IPS DF 4.7 (cell line): ENCODE measurements at regions not wholly inside any gene's neighbourhood (a gene's known extent, or its start where the extent isn't known, plus 50 kb on each side); places are given as distances from the start of the nearest gene placed in this dataset.

Experiments used
- DNase-seq: peaks from one replicate; pipeline ENCODE4 v3.0.0-alpha.2; 2013; ENCODE audit warnings: low spot score; ENCODE audit errors: extremely low read depth

- DNase-seq = no peak
Observed at GRCh38 chr2:180159921-180160320, 152.8 kb upstream of the CWC22 start.

- no peak for DNase-seq
Observed at GRCh38 chr2:180158961-180159360, 151.9 kb upstream of the CWC22 start.

GRCh38 chr2:180156651-180157050 is 149.6 kb upstream of the CWC22 start:
- no peak for DNase-seq

GRCh38 chr2:180150606-180151005 is 143.5 kb upstream of the CWC22 start:
- DNase-seq = no peak

GRCh38 chr2:180146541-180146940 is 139.4 kb upstream of the CWC22 start:
- DNase-seq = no peak

- no peak for DNase-seq
Observed at GRCh38 chr2:180146114-180146513, 139.0 kb upstream of the CWC22 start.

- no peak for DNase-seq
Observed at GRCh38 chr2:180145163-180145562, 138.1 kb upstream of the CWC22 start.

- no peak for DNase-seq
Observed at GRCh38 chr2:180144338-180144813, 137.3 kb upstream of the CWC22 start.

- DNase-seq = no peak
Observed at GRCh38 chr2:180143633-180144337, 136.7 kb upstream of the CWC22 start.

- no peak for DNase-seq
Observed at GRCh38 chr2:180141600-180141999, 134.5 kb upstream of the CWC22 start.

GRCh38 chr2:180133736-180134135 is 126.6 kb upstream of the CWC22 start:
- DNase-seq = no peak

GRCh38 chr2:180130403-180130802 is 123.3 kb upstream of the CWC22 start:
- DNase-seq = no peak

- no peak for DNase-seq
Observed at GRCh38 chr2:180128861-180129260, 121.8 kb upstream of the CWC22 start.

- peak; percentile 56 for DNase-seq
Observed at GRCh38 chr2:180125245-180125962, 118.3 kb upstream of the CWC22 start.

- no peak for DNase-seq
Observed at GRCh38 chr2:180124273-180125139, 117.4 kb upstream of the CWC22 start.

- no peak for DNase-seq
Observed at GRCh38 chr2:180122874-180123273, 115.8 kb upstream of the CWC22 start.

GRCh38 chr2:180115675-180116074 is 108.6 kb upstream of the CWC22 start:
- no peak for DNase-seq

- no peak for DNase-seq
Observed at GRCh38 chr2:180115269-180115668, 108.2 kb upstream of the CWC22 start.

GRCh38 chr2:180111901-180112300 is 104.8 kb upstream of the CWC22 start:
- no peak for DNase-seq

GRCh38 chr2:180110469-180110868 is 103.4 kb upstream of the CWC22 start:
- DNase-seq = no peak

GRCh38 chr2:180101846-180102245 is 94.7 kb upstream of the CWC22 start:
- no peak for DNase-seq

GRCh38 chr2:180099308-180099707 is 92.2 kb upstream of the CWC22 start:
- DNase-seq = no peak
